SK-N-MC (cell line): ENCODE measurements at regions not wholly inside any gene's neighbourhood (a gene's known extent, or its start where the extent isn't known, plus 50 kb on each side); places are given as distances from the start of the nearest gene placed in this dataset.

Source experiments
- EZH2 ChIP-seq: fragments of 200-600 bp; sonication (generic); IDR thresholded peaks from one replicate; pipeline ENCODE4 v1.6.1; 2017; ENCODE audit warnings: antibody characterized with exemption
- POLR2AphosphoS5 ChIP-seq: IDR thresholded peaks from 2 replicates; pipeline ENCODE4 v1.6.1; 2012; ENCODE audit warnings: mild to moderate bottlenecking, low read depth, low read length, borderline replicate concordance

- TF ChIP-seq POLR2AphosphoS5, result no peak
- TF ChIP-seq EZH2, result no peak
Observed at GRCh38 chr2:14387332-14387731, 245.2 kb upstream of the LRATD1 start.
